ENCODE measurements at regions not wholly inside any gene's neighbourhood (a gene's known extent, or its start where the extent isn't known, plus 50 kb on each side); places are given as distances from the start of the nearest gene placed in this dataset.

GRCh38 chr13:100755891-100756290 lies 81.3 kb upstream of the TMTC4 start:
- BruUV-seq (replicated peaks), result no TSS peak
- no peaks in the 10 kb centered on the region for H3K79me2 ChIP-seq (ENCODE audit: control insufficient read depth, insufficient read depth, low read length)
- TF ChIP-seq MBD2 (IDR thresholded peaks at IDR 0.05; ENCODE audit: borderline replicate concordance, low read depth) (no peak), SMARCA5 (IDR thresholded peaks at IDR 0.05) (no peak), ILF3 (IDR thresholded peaks at IDR 0.05; ENCODE audit: borderline replicate concordance) (no peak), CBFB (CRISPR knock-in tag; IDR thresholded peaks at IDR 0.05) (no peak), HDAC3 (IDR thresholded peaks at IDR 0.05; ENCODE audit: borderline replicate concordance, partially characterized antibody) (no peak), CBX5 (IDR thresholded peaks at IDR 0.05; ENCODE audit: borderline replicate concordance, low read depth) (no peak), ZNF217 (CRISPR knock-in tag; IDR thresholded peaks at IDR 0.05) (no peak), CBX2 (IDR thresholded peaks at IDR 0.05; ENCODE audit: insufficient read depth, low read length, poor library complexity, severe bottlenecking) (no peak), BRCA1 (IDR thresholded peaks at IDR 0.05) (no peak), BRCA1 (CRISPR knock-in tag; IDR thresholded peaks at IDR 0.05) (no peak), ZNF696 (CRISPR knock-in tag; conservative IDR thresholded peaks at IDR 0.05) (no peak), XRCC4 (IDR thresholded peaks at IDR 0.05; ENCODE audit: extremely low read depth, insufficient read depth, insufficient read length) (no peak), FOXM1 (IDR thresholded peaks at IDR 0.05; ENCODE audit: low read depth) (no peak), FOXM1 (CRISPR knock-in tag; IDR thresholded peaks at IDR 0.05; ENCODE audit: low read depth) (no peak), ESRRA (IDR thresholded peaks at IDR 0.05; ENCODE audit: borderline replicate concordance, low read depth) (no peak), ZNF274 (IDR thresholded peaks at IDR 0.05; ENCODE audit: borderline replicate concordance, low read depth, low read length) (no peak), PHB (CRISPR knock-in tag; IDR thresholded peaks at IDR 0.05) (no peak), ZNF407 (IDR thresholded peaks at IDR 0.05; ENCODE audit: low read depth) (no peak)
- H4K20me1 ChIP-seq (replicated peaks; ENCODE audit: control insufficient read depth, insufficient read depth, low read length), result no peaks in the 10 kb centered on the region
- H3K27me3 ChIP-seq (ENCODE audit: control insufficient read depth in 2 of 2, insufficient read depth in 2 of 2, low read length in 2 of 2), result peaks cover 0 to 2% of the 10 kb centered on the region in 2 experiments; a peak in 3 of 5 replicates
- H3K4me3 ChIP-seq, result no peak overlapping the region
- ATAC-seq, result no peak
- DNase-seq (ENCODE audit: extremely low read depth in 1 of 4, low spot score in 3 of 4), result no peak
- ChIA-PET POLR2A (interaction anchor here (0.6 kb wide), 1 partner anchor 12 kb away, joined by 4 read pairs; no protein-coding TSS in a partner anchor), CTCF (ENCODE audit: low intra/inter-chr PET ratio) (interaction anchor here (0.6 kb wide), 1 partner anchor 28 kb away, joined by 3 read pairs; no protein-coding TSS in a partner anchor)
- no peak overlapping the region for H3K27ac ChIP-seq (ENCODE audit: extremely low read depth, low read depth, low read length)
- no peak overlapping the region for H2AFZ ChIP-seq (ENCODE audit: low read depth, low read length)
- H3K4me2 ChIP-seq (ENCODE audit: insufficient read depth, low read length), result no peak overlapping the region
- no peaks in the 10 kb centered on the region for H3K36me3 ChIP-seq (ENCODE audit: control insufficient read depth, insufficient read depth, low read length)
- intact Hi-C loops (cut with micrococcal nuclease) (no loop called here), in situ Hi-C loops (cut with MboI) (no loop called here)
- FAIRE-seq, result no peak
- WGBS (ENCODE audit: insufficient coverage, low coverage, missing lambda C conversion rate), result 0% methylated on average over 1 of the region's 1 CpG
- H3K9ac ChIP-seq (ENCODE audit: insufficient read depth in 1 of 2, low read depth in 2 of 2, low read length in 2 of 2), result no peak overlapping the region
- H3K4me1 ChIP-seq (replicated peaks in 1 of 2; ENCODE audit: control insufficient read depth in 2 of 2, insufficient read depth in 2 of 2, low read length in 2 of 2), result no peaks in the 10 kb centered on the region
- H3K9me3 ChIP-seq (replicated peaks; ENCODE audit: control insufficient read depth, insufficient read depth, low read depth, low read length), result no peaks in the 10 kb centered on the region
- no peaks in the 10 kb centered on the region for H3K9me1 ChIP-seq (ENCODE audit: control insufficient read depth, insufficient read depth, low read length)
